GM18951 (cell line): ENCODE measurements at regions not wholly inside any gene's neighbourhood (a gene's known extent, or its start where the extent isn't known, plus 50 kb on each side); places are given as distances from the start of the nearest gene placed in this dataset.
"Not testable (repeated sequence)": the region's sequence is repeated elsewhere in the genome, so short reads cannot be mapped to it uniquely, and the experiment has no call there.

Source experiments
- POLR2A ChIP-seq: IDR thresholded peaks from 4 replicates; pipeline ENCODE4 v1.6.1; 2011; ENCODE audit warnings: mild to moderate bottlenecking; ENCODE audit not compliant: insufficient read length, insufficient read depth; ENCODE audit errors: extremely low read depth
- in situ Hi-C: fragments of 300-500 bp; cut with MboI; formaldehyde crosslinking; loops from one replicate; pipeline ENCODE4 v1.12.0; 2022; ENCODE audit warnings: low sequenced_read_pairs, mixed read lengths, inconsistent platforms; ENCODE audit not compliant: unreplicated experiment

DNA sequence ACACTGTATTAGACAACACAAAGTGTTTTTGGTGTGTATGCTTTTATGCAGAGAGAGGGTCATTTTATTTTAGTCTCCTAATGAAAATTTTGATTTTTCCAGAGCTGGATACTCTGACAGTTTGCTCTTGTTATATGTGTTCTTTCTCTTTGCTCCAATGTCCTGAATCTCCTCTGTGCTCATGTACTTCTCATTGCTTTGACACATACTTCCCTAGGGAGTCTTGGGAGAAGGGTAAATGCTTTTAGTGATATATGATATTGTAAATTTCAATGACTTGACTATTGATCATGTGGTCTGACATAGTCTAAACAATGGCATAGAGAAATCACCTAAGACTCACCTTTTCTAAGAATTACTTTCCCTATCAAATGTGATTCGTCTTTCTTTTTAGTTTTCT, 972.6 kb upstream of the EDIL3 start:
- in situ Hi-C loops = no loop called here
- TF ChIP-seq POLR2A = no peak

DNA sequence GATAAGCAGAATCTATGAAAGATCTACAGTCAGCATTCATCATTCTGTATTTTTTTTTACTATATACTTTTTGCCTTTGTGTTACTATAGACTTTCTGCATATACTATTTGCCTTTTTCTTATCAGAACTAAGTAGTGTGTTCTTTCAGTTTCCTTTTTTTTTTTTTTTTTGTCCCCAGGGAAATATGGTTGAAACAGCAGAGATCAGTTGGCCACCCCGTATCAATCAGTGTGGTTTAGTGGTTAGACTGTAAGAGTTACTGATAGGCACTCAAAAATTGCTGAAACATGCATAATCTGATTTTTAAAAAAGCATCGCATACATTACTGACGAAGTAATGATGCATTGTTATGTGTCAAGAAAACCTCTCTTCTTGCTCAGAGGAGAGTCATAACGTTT, 990.8 kb upstream of the EDIL3 start:
- no peak for TF ChIP-seq POLR2A
- in situ Hi-C loops = no loop called here

DNA sequence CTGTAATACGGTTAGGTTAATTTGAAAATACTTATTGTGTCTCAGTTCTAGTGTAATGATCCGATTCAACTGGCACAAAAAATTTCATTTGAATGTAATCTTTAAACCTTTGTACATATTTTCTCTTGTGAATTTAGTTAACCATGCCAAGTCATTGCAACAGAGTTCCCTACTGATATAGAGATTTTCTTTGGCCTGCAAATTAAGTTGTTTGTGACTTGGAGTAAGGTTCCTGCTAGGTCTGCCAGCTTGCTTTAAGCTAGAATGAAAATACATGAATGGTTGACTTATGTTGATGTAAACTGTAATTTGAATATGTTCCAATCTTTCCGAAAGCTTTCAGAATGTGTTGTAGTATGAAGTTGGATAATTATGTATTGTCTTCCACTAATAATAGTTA, 1004.1 kb upstream of the EDIL3 start:
- in situ Hi-C loops = no loop called here
- no peak for TF ChIP-seq POLR2A

DNA sequence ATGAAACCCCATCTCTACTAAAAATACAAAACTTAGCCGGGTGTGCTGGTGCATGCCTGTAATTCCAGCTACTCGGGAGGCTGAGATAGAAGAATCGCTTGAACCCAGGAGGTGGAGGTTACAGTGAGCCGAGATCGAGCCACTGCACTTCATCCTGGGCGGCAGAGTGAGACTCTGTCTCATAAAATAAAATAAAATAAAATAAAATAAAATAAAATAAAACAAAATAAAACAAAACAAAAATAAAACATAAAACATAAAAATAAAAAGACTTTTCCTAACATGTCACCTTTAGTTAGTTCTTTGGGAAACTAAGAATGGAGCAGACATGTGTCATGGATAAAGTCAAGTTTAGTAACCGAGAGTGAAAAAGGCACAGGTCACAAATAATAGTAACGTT, 1007.6 kb upstream of the EDIL3 start:
- in situ Hi-C loops = not testable (repeated sequence)

DNA sequence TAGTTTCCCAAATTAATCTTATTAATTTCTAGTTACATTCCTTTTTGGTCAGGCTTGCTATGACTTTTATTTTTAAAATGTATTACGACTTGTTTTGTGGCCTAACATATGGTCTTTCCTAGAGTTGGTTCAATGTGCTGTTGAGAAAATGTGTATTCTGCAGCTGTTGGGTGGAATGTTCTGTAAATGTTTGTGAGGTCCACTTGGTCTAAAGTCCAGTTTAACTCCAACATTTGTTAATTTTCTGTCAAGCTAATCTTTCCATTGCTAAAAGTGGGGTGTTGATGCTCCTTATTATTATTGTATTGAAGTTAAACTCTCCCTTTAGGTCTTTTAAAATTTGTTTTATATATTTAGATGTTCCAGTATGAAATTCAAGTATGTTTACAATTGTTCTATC, 1010.8 kb upstream of the EDIL3 start:
- in situ Hi-C loops = no loop called here

DNA sequence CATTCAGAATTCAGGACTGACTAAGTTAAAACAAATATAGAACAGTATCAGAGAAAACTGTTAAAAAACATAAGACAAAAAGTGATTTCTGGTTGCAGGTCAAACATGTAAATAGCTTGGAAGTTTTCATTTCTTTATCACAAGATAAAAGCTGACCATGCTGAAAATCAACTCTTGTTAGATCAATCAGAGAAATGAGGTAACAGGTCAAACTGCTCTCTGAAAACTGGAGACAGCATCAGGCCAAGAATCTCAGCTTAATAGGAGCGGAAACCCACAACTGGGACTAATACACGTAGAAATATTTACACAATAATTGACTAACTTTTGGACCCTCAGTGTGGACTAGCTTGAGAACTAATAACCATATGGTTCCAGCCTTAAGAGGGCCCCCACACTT, 1012.8 kb upstream of the EDIL3 start:
- TF ChIP-seq POLR2A = no peak
- in situ Hi-C loops = no loop called here

More for the DNA sequence above, 1010.8 kb upstream of the EDIL3 start:
- no peak for TF ChIP-seq POLR2A

DNA sequence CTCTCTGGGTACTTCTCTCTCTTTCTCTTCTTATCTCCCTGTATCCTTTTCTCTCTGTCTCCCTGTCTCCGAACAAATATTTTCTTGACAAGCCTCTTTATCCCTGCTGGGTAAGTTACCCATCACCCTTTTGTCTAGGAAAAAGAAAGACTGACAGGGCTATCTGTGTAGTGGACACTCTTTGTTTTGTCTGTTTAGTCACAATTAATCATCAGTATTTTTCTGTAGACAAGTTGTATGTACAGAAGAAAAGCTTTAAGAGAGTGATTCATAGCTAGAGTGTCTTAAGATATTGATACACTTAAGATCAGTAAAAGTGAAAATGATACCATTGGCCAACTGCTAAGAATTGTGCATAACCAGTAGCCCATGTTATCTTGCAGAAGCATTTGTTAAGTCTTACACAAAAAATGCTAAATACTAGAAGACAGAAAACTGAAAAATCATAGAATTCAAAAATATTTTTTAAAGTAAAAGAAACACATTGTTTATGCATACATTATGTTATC, 1043.8 kb upstream of the EDIL3 start:
- in situ Hi-C loops = no loop called here
- no peak for TF ChIP-seq POLR2A

DNA sequence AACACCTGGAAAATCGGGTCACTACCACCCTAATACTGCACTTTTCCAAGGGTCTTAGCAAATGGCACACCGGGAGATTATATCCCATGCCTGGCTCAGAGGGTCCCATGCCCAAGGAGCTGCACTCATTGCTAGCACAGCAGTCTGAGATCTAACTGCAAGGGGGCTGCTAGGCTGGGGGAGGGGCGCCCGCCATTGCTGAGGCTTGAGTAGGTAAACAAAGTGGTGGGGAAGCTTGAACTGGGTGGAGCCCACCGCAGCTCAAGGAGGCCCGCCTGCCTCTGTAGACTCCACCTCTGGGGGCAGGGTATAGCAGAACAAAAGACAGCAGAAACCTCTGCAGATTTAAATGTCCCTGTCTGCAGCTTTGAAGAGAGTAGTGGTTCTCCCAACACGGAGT, 1047.0 kb upstream of the EDIL3 start:
- in situ Hi-C loops = not testable (repeated sequence)

DNA sequence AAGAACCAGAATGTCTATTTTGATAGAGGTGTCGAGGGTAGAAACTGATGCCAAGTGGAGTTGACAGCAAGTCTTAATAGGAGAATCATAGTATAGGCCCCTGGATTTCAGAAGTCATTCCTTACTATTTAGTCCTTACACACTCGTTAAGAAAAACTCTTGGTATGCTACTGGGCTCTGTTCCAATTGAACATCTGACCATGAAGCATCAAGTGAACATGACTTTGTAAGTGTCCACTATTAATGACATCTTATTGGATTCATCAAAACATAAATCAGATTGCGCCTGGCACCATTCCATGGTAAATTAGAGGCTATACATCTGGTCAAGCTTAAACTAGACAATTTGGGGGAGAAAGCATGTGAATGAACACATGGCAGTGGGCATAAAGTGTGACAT, 1056.5 kb upstream of the EDIL3 start:
- no peak for TF ChIP-seq POLR2A
- in situ Hi-C loops = no loop called here

DNA sequence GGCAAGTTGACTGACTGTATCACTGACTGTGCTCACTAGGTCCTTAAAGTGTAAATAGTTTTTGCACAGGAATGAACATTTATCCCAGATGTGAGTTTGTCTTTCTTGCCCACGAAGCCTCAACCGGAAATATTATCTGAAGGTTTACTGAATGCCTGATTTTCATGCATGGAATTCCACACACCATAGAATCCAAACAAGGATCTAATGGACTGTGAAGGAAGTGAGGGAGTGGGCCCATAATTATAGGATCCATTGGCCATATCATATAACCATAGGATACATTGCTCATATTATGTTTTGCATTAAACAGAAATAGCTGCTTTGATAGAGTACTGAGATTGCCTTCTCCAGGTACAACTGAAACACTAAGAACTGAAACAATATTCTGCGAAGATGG, 1057.2 kb upstream of the EDIL3 start:
- TF ChIP-seq POLR2A = no peak
- in situ Hi-C loops = no loop called here

DNA sequence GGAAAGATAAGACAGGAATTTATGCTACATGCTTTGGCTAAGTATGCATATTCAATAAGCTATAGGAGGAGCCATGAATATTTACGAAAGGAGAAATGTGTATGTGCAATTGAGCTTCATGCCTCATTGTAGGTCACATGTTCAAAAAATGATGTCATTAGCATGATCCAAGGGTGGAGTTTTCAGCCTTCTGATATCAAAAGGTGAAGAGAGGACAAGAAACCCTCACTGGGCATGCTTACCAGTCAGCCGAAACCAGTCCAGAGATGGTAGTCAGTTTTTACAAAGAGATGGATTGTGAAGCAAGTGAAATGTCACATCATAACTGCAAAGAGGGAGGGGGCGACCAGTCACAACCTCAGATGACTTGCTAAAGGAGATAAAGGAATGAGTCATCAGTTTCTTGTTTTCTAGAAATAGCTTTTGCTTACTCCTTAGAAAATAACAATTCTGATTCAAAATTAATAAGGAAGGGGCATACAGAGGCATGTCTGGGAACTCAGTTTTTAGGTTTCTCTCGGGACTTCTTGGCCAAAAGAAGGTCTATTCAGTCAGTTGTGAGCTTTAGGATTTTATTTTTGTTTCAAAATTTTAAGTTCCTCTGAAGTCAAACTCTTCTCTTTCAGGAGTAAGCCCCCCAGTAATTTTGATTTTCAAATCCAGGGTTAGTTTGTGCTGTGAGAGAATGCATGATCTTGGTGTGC, 1067.8 kb upstream of the EDIL3 start:
- in situ Hi-C loops = no loop called here
- TF ChIP-seq POLR2A = no peak

DNA sequence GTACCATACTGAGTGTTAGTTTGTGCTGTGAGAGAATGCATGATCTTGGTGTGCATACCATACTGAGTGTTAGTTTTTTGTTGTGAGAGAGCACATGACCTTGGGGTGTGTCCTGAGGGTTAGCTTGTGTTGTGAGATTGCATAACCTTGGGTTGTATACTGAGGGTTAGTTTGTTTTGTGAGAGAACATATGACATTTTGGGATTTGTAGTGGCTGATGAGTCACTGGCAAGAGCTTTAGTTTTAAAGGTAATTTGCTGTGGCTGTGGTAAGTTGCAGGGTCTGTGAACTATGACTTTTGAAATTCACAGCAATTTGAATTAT, 1068.3 kb upstream of the EDIL3 start:
- TF ChIP-seq POLR2A = no peak
- in situ Hi-C loops = no loop called here

DNA sequence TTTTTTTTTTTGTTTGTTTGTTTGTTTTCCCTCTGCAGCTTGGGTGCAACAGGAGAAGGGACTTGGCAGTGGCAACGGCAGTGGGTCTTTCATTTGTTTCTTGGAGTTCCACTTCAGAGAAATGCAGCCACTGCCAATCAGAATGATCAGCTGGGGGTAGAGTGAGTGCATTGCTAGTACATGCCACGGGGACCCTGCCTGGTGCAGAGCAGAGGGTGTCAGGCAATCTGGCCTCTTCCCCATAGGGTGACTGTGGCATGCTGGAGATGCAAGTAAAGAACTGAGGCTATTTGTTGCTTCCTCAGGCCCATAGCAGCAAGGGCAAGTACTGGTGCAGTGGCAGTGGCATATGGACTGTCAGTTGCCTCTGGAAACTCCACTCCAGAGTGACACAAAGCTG, 1073.6 kb upstream of the EDIL3 start:
- no peak for TF ChIP-seq POLR2A
- in situ Hi-C loops = no loop called here

DNA sequence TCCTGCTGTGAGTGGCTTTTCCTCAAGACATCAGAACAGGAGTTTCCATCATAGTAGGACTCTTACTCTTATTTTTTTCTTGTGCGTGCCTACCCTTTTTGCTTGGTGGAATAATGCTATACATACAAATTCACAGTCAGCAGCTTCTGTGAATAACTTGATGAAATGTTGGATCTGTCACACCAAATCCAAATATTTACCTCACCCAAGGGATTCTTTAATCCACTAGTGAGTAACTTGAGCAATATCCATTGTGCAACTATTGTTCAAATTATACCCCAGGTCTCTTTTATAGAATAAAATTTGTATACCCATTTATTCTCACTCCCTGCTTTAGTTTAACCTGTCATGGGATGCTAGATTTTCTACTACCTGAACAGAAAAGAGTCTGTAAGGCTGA, 1078.3 kb upstream of the EDIL3 start:
- no peak for TF ChIP-seq POLR2A
- in situ Hi-C loops = no loop called here

DNA sequence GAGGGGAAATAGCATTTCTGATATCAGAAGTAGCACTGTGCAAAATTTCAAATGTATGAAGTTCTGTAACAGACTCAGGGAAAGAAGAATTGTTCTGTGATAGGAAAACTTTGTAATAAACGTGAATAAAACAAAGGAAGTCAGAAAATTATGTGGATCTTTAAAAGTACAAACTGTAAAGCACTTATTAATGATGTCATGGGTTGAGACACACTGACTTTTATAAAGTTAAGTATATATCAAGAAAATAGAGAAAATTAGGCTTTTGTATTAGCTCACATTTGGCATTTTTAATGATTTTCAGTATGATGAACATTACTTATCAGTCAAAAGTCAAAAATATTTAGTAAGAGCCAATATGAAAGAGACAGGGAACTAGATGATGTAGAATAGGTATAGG, 1081.7 kb upstream of the EDIL3 start:
- TF ChIP-seq POLR2A = no peak
- in situ Hi-C loops = no loop called here
